ENCODE measurements at regions not wholly inside any gene's neighbourhood (a gene's known extent, or its start where the extent isn't known, plus 50 kb on each side); places are given as distances from the start of the nearest gene placed in this dataset.

- DNase-seq, result no peak
These were observed 173.9 kb downstream of the CALCRL start for GRCh38 chr2:187274146-187274545.

- no peak for DNase-seq
These were observed 175.8 kb downstream of the CALCRL start for GRCh38 chr2:187272255-187272654.

- no peak for DNase-seq
These were observed 176.2 kb downstream of the CALCRL start for GRCh38 chr2:187271825-187272224.

- no peak for DNase-seq
These were observed 181.4 kb downstream of the CALCRL start for GRCh38 chr2:187266645-187267044.

- no peak for DNase-seq
These were observed 181.9 kb downstream of the CALCRL start for GRCh38 chr2:187266147-187266546.

- DNase-seq, result no peak
These were observed 183.4 kb downstream of the CALCRL start for GRCh38 chr2:187264612-187265011.

- DNase-seq, result no peak
These were observed 184.1 kb downstream of the CALCRL start for GRCh38 chr2:187263675-187264560.

- no peak for DNase-seq
These were observed 186.3 kb downstream of the CALCRL start for GRCh38 chr2:187261705-187262104.

GRCh38 chr2:187252063-187252462 is 196.0 kb downstream of the CALCRL start:
- DNase-seq, result no peak

- DNase-seq, result no peak
These were observed 197.9 kb downstream of the CALCRL start for GRCh38 chr2:187250137-187250536.

- no peak for DNase-seq
These were observed 214.2 kb downstream of the CALCRL start for GRCh38 chr2:187233811-187234210.

- no peak for DNase-seq
These were observed 215.3 kb downstream of the CALCRL start for GRCh38 chr2:187232749-187233148.

- no peak for DNase-seq
These were observed 218.0 kb downstream of the CALCRL start for GRCh38 chr2:187230088-187230487.

GRCh38 chr2:187228986-187229385 is 219.1 kb downstream of the CALCRL start:
- no peak for DNase-seq

- no peak for DNase-seq
These were observed 223.1 kb downstream of the CALCRL start for GRCh38 chr2:187224989-187225388.

- no peak for DNase-seq
These were observed 228.0 kb downstream of the CALCRL start for GRCh38 chr2:187220071-187220470.

- DNase-seq, result no peak
These were observed 232.4 kb downstream of the CALCRL start for GRCh38 chr2:187215532-187216240.

GRCh38 chr2:187214306-187214705 is 233.7 kb downstream of the CALCRL start:
- no peak for DNase-seq

GRCh38 chr2:187213798-187214197 is 234.3 kb downstream of the CALCRL start:
- no peak for DNase-seq

GRCh38 chr2:187210726-187211125 is 237.3 kb downstream of the CALCRL start:
- no peak for DNase-seq

- DNase-seq, result no peak
These were observed 239.8 kb downstream of the CALCRL start for GRCh38 chr2:187208199-187208785.

- DNase-seq, result no peak
These were observed 240.9 kb downstream of the CALCRL start for GRCh38 chr2:187207126-187207525.

- DNase-seq, result no peak
These were observed 241.6 kb downstream of the CALCRL start for GRCh38 chr2:187206471-187206870.

- DNase-seq, result no peak
These were observed 242.0 kb downstream of the CALCRL start for GRCh38 chr2:187206071-187206470.

Data from MV-4-11 (cell line).